H1 (cell line): ENCODE measurements at regions not wholly inside any gene's neighbourhood (a gene's known extent, or its start where the extent isn't known, plus 50 kb on each side); places are given as distances from the start of the nearest gene placed in this dataset.

Source experiments
- TBP ChIP-seq: IDR thresholded peaks from 2 replicates; pipeline ENCODE4 v1.6.1; 2011; ENCODE audit warnings: low read depth, low read length, improper control_type of control experiment

DNA sequence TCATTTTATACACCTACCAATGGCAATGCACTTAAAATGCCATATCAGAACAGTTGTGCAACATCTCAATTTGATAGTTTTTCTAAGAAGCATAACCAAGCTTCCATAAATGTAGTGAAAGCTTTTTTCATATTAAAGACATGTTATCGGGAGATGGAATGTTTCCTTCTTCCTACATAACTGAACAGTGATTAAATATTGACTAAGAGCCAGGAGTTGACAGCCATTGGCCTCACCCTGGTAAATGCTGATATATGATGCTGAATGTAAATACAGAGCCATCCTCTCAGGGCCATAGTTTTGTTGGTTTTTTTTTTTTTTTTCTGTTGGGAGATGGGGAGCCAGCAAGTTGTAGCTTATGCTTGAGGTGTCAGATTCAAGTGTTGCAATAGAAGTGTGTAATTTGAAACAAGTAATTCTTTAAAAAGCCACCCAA lies 203.3 kb upstream of the IL12A start (continued):
- no peak for TF ChIP-seq TBP
